HG03571 (cell line): ENCODE measurements at regions not wholly inside any gene's neighbourhood (a gene's known extent, or its start where the extent isn't known, plus 50 kb on each side); places are given as distances from the start of the nearest gene placed in this dataset.
"Not testable (repeated sequence)": the region's sequence is repeated elsewhere in the genome, so short reads cannot be mapped to it uniquely, and the experiment has no call there.

Source experiments
- ATAC-seq: cut with Tn5 transposase; IDR thresholded peaks from one replicate; pipeline ENCODE4 v1.9.1; 2021; ENCODE audit not compliant: unreplicated experiment

DNA sequence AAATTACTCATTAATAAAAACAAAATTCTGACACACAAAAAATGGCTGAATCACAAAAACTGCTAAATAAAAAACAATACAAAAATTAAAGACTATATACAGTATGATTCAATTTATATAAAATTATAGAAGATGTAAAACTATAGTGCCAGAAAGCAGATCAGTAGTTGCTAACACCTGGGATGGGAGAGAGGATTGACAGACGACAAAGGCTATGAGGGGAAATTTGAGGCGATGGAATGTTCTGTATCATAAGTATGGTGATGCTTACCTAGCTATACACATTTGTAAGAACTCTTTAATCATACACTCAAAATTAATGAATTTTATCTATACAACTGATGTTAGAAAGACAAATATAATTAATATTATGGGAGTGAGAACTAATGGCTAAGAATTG, 247.9 kb upstream of the GJE1 start:
- ATAC-seq: no peak

DNA sequence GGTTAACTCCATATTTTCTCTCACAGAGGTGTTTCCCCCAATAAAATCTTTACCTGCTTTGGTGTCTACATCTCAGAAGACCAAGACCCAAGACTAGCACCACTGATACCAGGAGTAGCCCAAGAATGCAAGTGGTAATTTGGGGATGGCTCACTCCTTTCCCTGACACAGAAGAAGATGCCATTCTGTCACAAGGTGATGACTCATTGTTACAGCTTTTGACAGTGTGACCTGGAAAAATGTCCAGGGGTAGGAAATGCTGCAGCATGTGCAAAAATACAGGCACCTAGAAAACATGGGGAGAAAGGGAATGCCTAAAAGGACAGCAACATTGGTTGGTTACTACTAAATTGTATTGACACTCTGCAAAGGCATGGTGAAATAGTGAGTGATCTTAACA, 254.0 kb upstream of the GJE1 start:
- no peak for ATAC-seq

DNA sequence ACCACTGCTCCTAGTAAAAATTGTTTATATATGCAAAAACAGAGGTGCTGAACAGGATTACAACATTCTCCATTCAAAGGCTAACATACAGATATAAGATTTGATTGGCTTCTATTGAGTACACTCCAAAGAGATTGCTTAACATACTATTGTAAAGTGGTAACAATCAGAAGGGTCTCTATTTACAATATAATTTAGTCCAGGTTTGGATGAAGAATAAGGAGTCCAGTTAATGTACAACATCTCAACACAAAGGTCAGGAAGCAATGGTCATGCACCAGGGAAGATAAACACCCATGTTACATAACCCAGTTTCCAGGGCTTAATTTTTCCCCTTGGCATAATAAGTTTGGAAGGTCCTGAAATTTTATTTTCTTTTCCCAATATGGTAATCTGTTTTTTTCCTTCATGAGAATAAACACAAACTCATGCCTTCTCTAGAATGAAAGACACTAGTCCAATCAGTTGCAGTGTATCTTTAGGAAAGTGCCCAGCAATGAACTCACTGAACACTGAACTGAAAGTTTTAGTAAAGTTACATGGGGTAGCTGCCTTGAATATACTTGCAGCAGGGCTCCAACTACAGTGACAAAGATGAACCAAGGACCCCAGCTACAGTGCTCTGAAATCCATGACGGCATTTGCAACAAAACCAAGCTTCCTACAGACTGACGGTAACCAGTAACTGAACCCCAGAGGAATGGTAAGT, 255.3 kb upstream of the GJE1 start:
- no peak for ATAC-seq

DNA sequence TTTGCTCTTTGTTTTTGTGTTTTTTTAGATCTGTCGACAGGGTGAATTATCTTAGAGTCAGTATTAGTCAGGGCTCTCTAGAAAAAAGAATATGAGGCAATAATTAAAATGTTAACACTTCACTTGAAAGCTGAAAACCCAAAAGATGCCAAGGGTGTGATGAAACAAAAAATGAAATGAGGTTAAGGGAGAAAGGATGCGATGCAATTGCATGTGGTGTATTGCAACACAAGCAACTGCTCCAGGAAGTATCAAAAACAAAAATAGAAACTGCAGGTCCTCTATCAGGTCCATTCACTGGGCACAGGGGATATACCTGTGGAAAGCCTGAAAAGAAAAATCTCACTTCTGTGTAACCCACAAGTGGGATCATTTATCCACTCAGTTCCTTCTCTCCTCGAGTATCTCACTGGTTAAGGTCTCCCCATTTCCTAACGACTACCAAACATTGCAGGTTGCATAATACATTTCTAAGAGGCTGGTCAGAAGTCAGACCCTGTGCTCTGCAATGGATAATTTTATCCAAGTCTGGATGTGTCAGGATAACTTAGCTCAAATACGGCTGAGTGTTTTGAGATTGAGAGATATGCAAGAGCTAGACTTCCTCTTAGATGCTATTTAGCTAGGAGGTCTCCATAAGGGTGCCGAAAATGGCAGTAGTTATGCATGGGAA, 257.7 kb upstream of the GJE1 start:
- no peak for ATAC-seq

DNA sequence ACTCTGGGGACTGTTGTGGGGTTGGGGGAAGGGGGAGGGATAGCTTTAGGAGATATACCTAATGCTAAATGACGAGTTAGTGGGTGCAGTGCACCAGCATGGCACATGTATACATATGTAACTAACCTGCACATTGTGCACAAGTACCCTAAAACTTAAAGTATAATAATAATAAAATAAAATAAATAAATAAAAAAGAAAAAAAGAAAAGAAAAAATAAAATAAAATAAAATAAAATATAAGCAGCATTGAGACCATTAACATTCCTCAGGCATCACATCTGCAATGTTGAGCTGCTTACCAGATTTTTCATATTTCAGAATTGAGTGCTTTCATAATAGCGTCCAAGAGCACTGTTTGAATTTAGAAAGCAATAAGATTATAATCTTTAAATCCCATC, 263.2 kb upstream of the GJE1 start:
- ATAC-seq: not testable (repeated sequence)

DNA sequence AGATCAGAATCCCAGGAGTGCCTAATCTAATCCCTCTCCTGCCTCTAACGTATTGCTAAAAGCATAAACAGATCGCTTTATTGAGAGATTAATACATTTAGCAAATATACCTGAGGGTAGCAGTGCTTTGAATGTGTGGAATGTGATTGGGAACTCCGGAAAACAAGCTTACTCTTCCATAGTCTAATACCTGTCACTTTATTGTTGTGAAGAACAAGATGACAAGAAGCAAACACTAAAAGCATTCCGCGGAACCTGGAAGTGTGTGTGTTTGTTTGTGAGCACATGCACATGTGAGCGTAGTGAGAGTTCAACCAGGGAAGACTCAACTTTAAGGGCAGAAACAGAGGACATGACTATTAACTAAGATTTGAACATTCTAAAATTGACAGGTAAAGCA, 265.0 kb upstream of the GJE1 start:
- ATAC-seq: no peak

DNA sequence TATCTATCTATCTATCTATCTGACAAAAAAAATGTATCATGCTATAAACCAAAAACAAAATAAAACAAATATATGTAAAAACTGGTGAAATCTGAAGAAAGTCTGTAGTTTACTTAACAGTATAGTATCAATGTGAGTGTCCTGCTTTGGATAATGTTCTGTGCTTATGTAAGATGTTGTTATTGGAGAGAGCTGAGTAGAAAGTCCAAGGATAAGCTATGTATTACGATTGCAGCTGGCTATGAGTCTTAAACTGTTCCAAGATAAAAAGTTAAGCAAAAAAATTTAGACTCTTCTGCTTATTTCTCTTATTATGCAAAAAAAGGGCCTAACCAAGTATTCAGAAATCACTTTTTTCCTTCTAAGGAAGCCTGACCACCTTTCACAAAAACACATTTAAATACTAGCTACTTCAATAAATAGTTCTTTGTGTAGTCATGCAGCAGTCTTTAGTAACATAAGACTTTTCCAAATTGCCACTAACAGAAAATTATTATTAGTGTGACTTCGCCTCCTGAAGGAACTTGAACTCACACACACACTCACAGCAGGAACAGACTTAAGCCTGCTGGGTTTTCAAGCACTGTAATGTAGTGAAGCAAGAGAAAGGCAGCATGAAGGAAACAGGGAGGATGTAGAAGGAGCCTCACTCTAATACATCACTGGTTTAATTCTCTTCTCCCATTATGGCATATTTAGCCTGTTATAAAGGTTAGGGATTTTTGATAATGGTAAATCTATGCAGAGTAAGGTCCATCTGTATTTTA, 265.8 kb upstream of the GJE1 start:
- ATAC-seq: no peak

DNA sequence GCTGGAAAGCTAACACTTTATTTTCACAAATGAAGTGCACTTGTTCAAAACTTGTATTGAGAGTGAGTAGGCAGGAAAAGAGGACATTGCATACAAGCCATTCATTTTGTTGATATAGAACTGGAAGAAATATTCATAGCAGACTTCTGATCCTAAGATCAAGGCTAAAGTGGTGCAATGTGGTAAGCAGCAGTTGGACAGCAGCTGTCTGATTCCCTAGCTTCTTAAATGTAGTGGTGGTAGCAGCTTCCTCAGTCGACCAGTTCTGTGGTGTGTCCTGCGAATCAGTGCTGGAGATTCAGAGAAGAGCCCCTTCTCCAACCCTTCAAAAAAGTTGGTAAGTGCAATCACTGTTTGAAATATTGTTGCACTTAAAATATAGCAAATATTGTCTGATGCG, 281.7 kb upstream of the GJE1 start:
- no peak for ATAC-seq

DNA sequence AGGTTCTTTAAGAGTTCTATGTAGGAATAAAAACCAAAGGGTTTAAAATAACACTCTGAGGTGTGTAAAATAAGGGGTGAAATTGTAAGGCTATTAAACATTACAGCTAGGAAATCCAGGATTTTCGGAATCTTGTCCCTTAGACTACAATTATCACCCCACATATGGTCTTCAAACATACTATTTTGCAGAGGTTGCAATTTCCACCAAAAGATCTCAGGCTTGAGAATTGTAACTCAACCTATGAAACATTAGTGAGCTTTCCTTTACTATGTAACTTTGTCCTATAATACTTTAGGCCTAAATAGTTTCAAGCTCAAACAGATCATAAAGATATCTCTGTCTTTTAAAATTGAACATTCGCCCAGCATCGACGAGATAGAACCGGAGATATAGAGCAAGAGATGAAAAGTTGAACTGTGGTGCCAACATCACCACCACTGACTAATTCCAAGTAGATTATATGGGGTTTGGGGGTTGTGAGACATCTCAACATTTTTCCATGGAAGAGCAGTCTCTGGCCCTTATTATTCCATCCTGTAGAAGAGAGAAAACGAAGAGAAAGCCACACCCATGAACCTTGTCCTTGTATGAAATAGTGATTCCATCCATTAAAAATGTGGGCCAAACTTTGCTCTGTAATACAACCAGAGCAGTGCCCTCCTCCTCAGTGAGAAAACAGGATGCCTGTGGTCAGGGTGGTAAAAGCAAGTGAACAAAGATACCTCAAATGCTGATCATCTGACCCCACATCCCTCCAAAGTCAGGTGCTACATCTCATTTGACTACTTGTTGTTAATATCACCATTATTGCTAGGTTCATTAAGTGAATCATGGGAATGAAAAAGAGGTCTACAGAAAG, 284.5 kb upstream of the GJE1 start:
- no peak for ATAC-seq

DNA sequence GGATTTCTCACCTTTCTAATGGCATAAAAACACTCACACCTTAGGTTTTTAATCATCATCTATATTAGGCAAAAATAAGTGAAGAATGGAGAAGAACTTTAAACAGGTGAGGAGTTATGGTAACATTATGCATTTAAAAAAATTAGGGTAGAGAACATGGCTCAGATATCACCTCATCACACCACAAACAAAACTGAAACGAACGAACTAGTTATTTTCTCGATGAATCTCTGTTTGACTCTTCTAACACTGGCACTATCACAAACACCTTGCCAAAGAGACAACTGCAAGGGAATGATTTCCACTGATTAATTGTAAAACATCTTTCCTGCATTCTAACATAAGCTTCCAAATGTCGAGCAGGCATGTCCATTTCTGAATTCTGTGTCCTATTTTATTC, 286.1 kb upstream of the GJE1 start:
- ATAC-seq: no peak

DNA sequence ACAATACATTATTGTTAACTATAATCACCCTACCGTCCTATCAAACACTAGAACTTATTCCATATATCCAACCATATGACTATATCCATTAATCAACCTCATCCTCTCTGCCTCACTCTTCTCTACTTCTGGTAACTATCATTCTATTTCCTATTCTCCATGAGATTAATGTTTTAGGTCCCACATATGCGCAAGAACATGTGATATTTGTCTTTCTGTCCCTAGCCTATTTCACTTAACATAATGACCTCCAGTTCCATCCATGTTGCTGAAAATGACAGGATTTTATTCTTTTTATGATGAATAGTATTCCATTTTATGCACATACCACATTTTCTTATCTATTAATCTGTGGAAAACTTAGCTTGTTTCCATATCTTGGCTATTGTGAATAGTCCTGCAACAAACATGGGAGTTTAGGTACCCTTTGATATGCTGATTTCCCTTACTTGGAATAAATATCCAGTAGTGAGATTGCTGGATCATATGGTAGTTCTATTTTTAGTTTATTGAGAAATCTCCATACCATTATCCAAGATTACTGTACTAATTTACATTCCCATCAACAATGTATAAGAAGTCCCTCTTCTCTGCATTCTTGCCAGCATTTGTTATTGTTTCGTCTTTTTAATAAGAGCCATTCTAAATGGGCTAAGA, 289.4 kb upstream of the GJE1 start:
- ATAC-seq: no peak

DNA sequence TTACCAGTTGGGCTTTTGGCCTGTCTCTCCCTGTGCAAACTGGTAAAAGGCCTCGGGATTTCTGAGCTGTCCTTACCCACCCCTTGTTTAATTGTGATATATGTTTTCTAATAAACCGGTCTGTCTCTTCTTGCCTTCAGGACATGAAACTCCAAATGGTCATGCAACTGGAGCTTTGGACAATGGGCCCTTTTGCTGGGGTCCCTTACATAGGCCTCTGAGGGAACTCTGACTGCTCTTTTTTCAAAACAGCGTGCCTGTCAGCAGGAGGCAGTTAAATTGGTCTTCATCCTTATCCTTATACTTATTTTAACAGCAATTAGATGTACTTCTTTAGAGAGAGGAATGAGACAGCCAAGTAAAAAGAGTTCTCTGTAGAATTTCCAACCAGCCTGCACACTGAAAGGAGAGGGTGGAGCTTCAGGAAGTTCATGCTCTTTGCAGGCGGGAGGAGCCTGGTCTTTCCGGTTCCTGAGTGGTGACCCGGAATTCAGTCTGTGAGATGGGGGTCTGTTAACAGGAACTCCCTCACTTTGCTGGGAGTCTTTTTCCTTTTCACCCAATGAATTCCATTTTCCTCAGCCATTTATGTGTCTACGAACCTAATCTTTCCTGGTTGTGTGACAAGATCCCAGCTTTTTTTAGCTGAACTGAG, 299.6 kb upstream of the GJE1 start:
- ATAC-seq: no peak

DNA sequence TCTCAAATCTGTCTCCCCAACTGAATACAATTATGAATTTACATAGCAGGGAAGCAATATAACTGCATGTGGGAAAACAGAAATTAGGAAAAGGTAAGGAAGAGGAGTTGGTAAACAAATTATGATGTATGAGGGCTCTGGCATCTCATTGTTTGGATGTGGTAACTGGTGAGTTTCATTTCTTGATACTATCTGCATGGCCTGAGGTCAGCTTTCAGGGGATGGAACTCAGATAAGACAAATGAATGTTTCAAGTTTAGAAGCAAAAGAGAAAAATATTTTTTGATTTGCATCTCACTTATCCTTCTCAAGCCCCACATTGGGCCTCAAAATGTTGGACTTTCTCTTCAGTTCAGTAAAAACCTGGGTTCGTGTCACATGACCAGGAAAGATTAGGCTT, 302.2 kb upstream of the GJE1 start:
- ATAC-seq: no peak

DNA sequence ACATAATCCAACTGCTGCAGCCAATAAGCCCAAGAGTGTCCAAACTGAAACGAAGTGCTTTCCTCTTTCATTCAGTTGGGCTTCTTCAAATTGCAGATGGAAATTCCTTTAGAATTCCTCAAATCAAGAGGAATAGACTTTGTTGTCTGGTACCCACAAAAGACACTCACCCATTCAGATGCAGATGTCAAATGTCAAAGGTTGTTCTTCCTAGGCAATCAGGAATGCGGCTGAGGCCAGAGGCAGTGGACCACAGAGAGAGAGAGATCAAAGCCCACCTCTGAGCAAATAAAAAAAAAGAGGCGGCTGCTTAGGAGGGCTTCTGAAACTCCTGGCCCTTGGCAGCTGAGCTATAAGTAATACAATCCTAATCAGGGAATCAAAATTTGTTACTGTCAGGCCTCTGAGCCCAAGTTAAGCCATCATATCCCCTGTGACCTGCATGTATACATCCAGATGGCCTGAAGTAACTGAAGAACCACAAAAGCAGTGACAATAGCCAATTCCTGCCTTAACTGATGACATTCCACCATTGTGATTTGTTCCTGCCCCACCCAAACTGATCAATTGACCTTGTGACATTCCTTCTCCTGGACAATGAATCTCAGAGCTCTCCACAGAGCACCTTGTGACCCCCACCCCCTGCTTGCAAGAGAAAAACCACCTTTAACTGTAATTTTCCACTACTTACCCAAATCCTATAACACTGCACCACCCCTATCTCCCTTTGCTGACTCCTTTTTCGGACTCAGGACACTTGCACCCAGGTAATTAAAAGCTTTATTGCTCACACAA, 303.0 kb upstream of the GJE1 start:
- ATAC-seq: no peak

DNA sequence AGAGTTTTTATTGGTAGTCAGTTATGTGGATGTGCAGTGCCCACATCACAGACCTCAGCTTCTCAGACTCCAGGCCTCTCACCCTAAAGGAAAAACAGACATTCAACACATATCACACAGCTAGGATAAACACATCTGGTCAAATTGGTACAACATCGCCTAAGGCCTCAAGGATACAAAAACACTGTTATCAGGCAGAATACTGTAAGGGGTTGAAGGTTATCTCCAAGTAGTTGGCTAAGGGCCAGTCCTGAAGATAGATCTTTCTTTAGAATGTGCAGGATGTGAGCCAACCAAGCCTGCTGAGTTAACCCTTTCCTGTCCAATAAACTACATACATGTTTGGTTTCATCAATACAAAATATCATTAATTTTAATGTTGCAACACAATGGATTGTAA, 308.4 kb upstream of the GJE1 start:
- no peak for ATAC-seq

DNA sequence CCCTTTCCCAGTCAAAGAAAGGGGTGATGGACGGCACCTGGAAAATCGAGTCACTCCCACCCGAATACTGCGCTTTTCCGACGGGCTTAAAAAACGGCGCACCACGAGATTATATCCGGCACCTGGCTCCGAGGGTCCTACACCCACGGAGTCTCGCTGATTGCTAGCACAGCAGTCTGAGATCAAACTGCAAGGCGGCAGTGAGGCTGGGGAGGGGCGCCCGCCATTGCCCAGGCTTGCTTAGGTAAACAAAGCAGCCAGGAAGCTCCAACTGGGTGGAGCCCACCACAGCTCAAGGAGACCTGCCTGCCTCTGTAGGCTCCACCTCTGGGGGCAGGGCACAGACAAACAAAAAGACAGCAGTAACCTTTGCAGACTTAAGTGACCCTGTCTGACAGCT, 317.7 kb upstream of the GJE1 start:
- not testable (repeated sequence) for ATAC-seq

DNA sequence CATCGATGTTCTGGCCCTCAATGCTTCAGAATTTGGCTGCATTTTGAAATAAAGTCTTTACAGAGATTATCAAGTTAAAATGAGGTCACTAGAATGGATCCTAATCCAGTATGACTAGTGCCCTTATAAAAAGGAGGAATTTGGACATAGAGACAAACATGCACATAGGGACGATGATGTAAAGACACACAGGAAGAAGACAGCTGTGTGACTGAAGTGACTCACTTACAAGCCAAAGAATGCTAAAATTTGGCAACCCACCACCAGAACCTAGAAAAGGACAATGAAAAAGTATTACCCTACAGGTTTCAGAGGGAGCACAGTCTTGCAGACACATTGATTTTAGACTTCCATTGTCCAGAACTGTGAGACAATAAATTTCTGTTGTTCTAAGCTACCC, 322.8 kb upstream of the GJE1 start:
- ATAC-seq: no peak

DNA sequence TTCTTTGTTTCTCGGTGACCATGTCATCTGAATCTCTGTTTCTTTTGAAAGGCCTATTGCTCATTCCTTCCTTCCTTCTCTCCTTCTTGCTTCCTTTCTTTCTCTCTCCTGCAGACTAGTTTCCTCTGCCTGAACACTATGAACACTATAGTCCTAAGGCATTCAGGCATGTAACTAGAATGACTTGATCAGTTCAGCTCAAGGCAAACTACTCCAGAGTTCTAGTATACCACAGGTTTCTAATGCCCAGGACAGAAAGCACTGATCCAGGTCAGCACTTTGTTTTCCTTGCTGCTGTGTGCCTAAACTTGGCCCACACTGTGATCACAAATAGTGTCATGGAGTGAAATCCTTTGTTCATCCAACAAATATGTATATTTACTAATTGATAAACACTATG, 324.1 kb upstream of the GJE1 start:
- ATAC-seq: no peak

DNA sequence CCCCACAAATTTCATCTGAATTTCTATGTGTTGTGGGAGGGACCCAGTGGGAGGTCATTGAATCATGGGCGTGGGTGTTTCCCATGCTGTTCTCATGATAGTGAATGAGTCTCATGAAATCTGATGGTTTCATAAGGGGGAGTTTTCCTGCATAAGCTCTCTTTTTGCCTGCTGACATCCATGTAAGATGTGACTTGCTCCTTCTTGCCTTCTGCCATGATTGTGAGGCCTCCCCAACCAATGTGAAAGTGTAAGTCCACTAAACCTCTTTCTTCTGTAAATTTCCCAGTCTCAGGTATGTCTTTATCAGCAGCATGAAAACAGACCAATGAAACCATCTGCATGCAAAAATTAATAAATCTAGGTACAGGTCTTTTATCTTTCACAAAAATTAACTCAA, 331.8 kb upstream of the GJE1 start:
- not testable (repeated sequence) for ATAC-seq
